Activated effector memory CD4-positive, alpha-beta T cell treated with Interleukin-2 at 50 U/mL for 16 hours (primary cell): ENCODE measurements at regions not wholly inside any gene's neighbourhood (a gene's known extent, or its start where the extent isn't known, plus 50 kb on each side); places are given as distances from the start of the nearest gene placed in this dataset.
"Not testable (repeated sequence)": the region's sequence is repeated elsewhere in the genome, so short reads cannot be mapped to it uniquely, and the experiment has no call there.

ENCODE experiments used
- DNase-seq: peaks from one replicate; pipeline ENCODE4 v3.0.0-alpha.2; 2020

GRCh38 chr20:36082315-36082915, 72.1 kb upstream of the EPB41L1 start:
- no peak for DNase-seq

GRCh38 chr20:36083200-36083599, 71.3 kb upstream of the EPB41L1 start:
- not testable (repeated sequence) for DNase-seq

- no peak for DNase-seq
These were observed 70.2 kb upstream of the EPB41L1 start for GRCh38 chr20:36084356-36084755.

- no peak for DNase-seq
These were observed 69.5 kb upstream of the EPB41L1 start for GRCh38 chr20:36084897-36085613.

GRCh38 chr20:36085686-36086267, 68.8 kb upstream of the EPB41L1 start:
- DNase-seq = no peak

- no peak for DNase-seq
These were observed 67.8 kb upstream of the EPB41L1 start for GRCh38 chr20:36086767-36087166.

- no peak for DNase-seq
These were observed 64.3 kb upstream of the EPB41L1 start for GRCh38 chr20:36090223-36090622.

GRCh38 chr20:36091561-36092397, 62.8 kb upstream of the EPB41L1 start:
- DNase-seq = no peak

GRCh38 chr20:36092398-36093024, 62.0 kb upstream of the EPB41L1 start:
- no peak for DNase-seq

- DNase-seq = peak; percentile 23
These were observed 61.3 kb upstream of the EPB41L1 start for GRCh38 chr20:36093025-36093803.

- no peak for DNase-seq
These were observed 60.8 kb upstream of the EPB41L1 start for GRCh38 chr20:36093804-36094145.

GRCh38 chr20:36094497-36094896, 60.0 kb upstream of the EPB41L1 start:
- DNase-seq = no peak

GRCh38 chr20:36096435-36096834, 58.1 kb upstream of the EPB41L1 start:
- no peak for DNase-seq

GRCh38 chr20:36097337-36098151, 57.0 kb upstream of the EPB41L1 start:
- no peak for DNase-seq

- DNase-seq = no peak
These were observed 56.2 kb upstream of the EPB41L1 start for GRCh38 chr20:36098364-36098763.

- no peak for DNase-seq
These were observed 55.4 kb upstream of the EPB41L1 start for GRCh38 chr20:36099106-36099505.

- DNase-seq = no peak
These were observed 53.3 kb upstream of the EPB41L1 start for GRCh38 chr20:36101192-36101591.

GRCh38 chr20:36102306-36102705, 52.2 kb upstream of the EPB41L1 start:
- no peak for DNase-seq

- no peak for DNase-seq
These were observed 51.5 kb upstream of the EPB41L1 start for GRCh38 chr20:36102809-36103596.

GRCh38 chr20:36104244-36104643, 50.3 kb upstream of the EPB41L1 start:
- DNase-seq = no peak
